Ishikawa (cell line): ENCODE measurements at regions not wholly inside any gene's neighbourhood (a gene's known extent, or its start where the extent isn't known, plus 50 kb on each side); places are given as distances from the start of the nearest gene placed in this dataset.

Experiments
- EGR1 ChIP-seq: IDR thresholded peaks from 2 replicates; pipeline ENCODE4 v1.6.1; 2012
- EP300 ChIP-seq: IDR thresholded peaks from 2 replicates; pipeline ENCODE4 v1.6.1; 2012; ENCODE audit warnings: borderline replicate concordance
- MAX ChIP-seq: IDR thresholded peaks from 2 replicates; pipeline ENCODE4 v1.6.1; 2012
- TAF1 ChIP-seq: IDR thresholded peaks from 2 replicates; pipeline ENCODE4 v1.6.1; 2012; ENCODE audit warnings: low read depth, mild to moderate bottlenecking
- YY1 ChIP-seq: IDR thresholded peaks from 2 replicates; pipeline ENCODE4 v1.6.1; 2012; ENCODE audit warnings: low read depth

DNA sequence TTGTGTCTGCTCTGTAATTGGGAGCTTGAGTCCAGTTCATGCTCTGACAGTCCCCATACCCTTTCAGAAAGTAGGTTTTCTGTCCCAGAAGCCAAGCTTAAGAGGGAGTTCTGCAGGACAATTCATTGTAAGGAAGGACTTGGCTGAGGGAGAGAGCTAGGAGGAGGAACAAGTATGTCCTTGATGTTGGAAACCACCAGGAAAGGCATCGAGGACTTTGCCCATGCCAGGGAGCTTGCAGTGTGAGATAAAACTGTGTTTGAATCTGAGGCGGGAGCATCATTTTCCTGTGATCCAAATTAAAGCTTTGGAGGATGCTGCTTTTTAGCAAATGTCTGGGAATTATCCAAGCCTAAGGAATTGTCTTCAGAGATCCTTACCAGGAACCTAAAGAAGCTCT lies 175.3 kb downstream of the EMP1 start:
- no peak for TF ChIP-seq TAF1
- TF ChIP-seq MAX: no peak
- no peak for TF ChIP-seq YY1
- no peak for TF ChIP-seq EP300
- TF ChIP-seq EGR1: no peak
